Right lobe of liver (tissue), 6 donors: ENCODE measurements at regions not wholly inside any gene's neighbourhood (a gene's known extent, or its start where the extent isn't known, plus 50 kb on each side); places are given as distances from the start of the nearest gene placed in this dataset.

ENCODE experiments used
- ATAC-seq, 4 donors: fragments of 200-7000 bp; cut with Tn5 transposase; one replicate each; pipeline ENCODE4 v1.9.1; 2020; ENCODE audit warnings: mild to moderate bottlenecking in 4 of 4, moderate library complexity in 4 of 4
- DNase-seq, 3 donors: peaks; one replicate each; pipeline ENCODE4 v3.0.0-alpha.2; 2020
- H3K27ac ChIP-seq, 3 donors: fragments of 200-600 bp; one replicate each; pipeline ENCODE4 v1.8.0; 2022
- H3K27me3 ChIP-seq, 2 donors: fragments of 200-600 bp; one replicate each; pipeline ENCODE4 v1.8.0; 2022
- H3K36me3 ChIP-seq, 4 donors: fragments of 200-600 bp; sonication (generic) in 1 of 4; one replicate each; pipeline versions ENCODE4 v1.5.1 to v1.8.0; 2017 to 2022; ENCODE audit warnings: control low read depth in 1 of 4
- H3K4me1 ChIP-seq, 4 donors: fragments of 200-600 bp; sonication (generic) in 1 of 4; one replicate each; pipeline versions ENCODE4 v1.5.1 to v1.8.0; 2017 to 2022; ENCODE audit warnings: control low read depth in 1 of 4
- H3K4me3 ChIP-seq, 3 donors: fragments of 200-600 bp; one replicate each; pipeline ENCODE4 v1.8.0; 2022
- H3K9me3 ChIP-seq, 4 donors: fragments of 200-600 bp; sonication (generic) in 1 of 4; one replicate each; pipeline versions ENCODE4 v1.5.1 to v1.8.0; 2017 to 2022; ENCODE audit warnings: control low read depth in 1 of 4
- POLR2A ChIP-seq: fragments of 450-650 bp; IDR thresholded peaks from one replicate; pipeline ENCODE4 v1.6.1; 2017; ENCODE audit warnings: antibody characterized with exemption, mild to moderate bottlenecking
- WGBS: methylation state at CpG from one replicate; pipeline ENCODE4 v1.1.6; 2018; ENCODE audit warnings: low coverage, low lambda C conversion rate; ENCODE audit not compliant: insufficient coverage; ENCODE audit errors: missing lambda C conversion rate; 5-methylcytosine and 5-hydroxymethylcytosine counted together
- intact Hi-C, 2 donors: fragments of 100-400 bp; cut with DNase I; formaldehyde crosslinking; loops; one replicate each; pipeline versions ENCODE4 v1.11.2 to v1.14.1; 2022
- TF ChIP-seq, protein P1 (sequence below), 4 donors: fragments of 200-600 bp in 3 of 4; fragments of 450-650 bp in 1 of 4; IDR thresholded peaks; one replicate each; pipeline versions ENCODE4 v1.5.1 to v1.8.0; 2016 to 2022; ENCODE audit warnings: antibody characterized with exemption in 4 of 4, mild to moderate bottlenecking in 2 of 4
- donor health status: DM: no; HTN: yes; CAD: no.
- donor health status: DM: no; HTN: no; CAD: no.
- donor health status: DM: no; HTN: no; CAD: no.
- donor health status: DM: no; HTN: yes; CAD: no.
- donor health status: DM: no; HTN: yes; CAD: no.

DNA sequence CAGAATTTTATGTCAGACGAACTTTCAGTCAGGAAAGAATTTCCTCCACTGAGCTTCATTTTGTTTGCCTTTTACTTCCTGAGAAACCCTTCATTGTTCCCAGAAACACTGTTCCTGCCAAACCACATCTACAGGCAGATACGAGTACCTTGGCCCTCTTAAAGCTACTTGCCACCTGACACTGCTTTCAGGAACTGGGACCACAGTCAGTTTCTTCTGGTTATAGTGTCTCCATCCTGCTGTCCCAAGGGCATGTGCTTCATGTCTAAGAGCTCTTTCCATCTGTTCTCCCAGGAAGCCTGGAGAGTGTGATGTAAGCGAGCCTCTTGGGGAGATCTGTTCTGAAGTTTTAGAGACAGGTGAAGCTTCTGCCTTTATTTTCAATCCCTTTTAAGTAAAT lies 161.7 kb upstream of the PLEKHA5 start:
- Histone ChIP-seq H3K36me3 (no peaks in the 10 kb centered on the region), H3K9me3 (no peaks in the 10 kb centered on the region), H3K4me3 (no peak overlapping the region), H3K27ac (no peak overlapping the region), H3K27me3 (no peaks in the 10 kb centered on the region), H3K4me1 (no peaks in the 10 kb centered on the region)
- ATAC-seq (no peak), DNase-seq (no peak)
- 72% methylated on average over 3 of the region's 3 CpGs for WGBS
- TF ChIP-seq, protein P1, sequence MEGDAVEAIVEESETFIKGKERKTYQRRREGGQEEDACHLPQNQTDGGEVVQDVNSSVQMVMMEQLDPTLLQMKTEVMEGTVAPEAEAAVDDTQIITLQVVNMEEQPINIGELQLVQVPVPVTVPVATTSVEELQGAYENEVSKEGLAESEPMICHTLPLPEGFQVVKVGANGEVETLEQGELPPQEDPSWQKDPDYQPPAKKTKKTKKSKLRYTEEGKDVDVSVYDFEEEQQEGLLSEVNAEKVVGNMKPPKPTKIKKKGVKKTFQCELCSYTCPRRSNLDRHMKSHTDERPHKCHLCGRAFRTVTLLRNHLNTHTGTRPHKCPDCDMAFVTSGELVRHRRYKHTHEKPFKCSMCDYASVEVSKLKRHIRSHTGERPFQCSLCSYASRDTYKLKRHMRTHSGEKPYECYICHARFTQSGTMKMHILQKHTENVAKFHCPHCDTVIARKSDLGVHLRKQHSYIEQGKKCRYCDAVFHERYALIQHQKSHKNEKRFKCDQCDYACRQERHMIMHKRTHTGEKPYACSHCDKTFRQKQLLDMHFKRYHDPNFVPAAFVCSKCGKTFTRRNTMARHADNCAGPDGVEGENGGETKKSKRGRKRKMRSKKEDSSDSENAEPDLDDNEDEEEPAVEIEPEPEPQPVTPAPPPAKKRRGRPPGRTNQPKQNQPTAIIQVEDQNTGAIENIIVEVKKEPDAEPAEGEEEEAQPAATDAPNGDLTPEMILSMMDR (IDR thresholded peaks at IDR 0.05), result no peak
- TF ChIP-seq POLR2A, result no peak
- intact Hi-C loops, result no loop called here

DNA sequence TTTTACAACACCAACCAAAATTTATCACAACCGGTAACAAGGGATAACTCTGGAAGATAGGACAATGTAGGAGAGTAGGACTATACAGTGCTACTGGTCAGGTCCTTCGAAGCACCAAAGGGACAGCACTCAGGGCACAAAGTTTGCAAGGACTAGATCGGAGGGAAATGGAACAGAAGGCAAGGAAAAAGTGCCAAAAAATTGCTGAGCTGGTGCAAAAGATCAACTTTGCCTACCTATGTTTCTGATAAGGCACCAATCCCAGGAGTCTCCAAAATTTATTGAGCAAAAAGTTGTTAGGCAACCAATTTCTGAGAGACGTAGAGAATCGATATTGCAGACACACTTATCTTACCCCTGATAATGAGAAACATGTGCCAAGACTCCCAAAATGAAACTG lies 160.0 kb upstream of the PLEKHA5 start:
- ATAC-seq (no peak), DNase-seq (no peak)
- Histone ChIP-seq H3K4me1 (no peaks in the 10 kb centered on the region), H3K4me3 (no peak overlapping the region), H3K27ac (no peak overlapping the region), H3K9me3 (no peaks in the 10 kb centered on the region), H3K36me3 (no peaks in the 10 kb centered on the region), H3K27me3 (no peaks in the 10 kb centered on the region)
- intact Hi-C loops, result no loop called here
- WGBS, result 44% methylated on average over 5 of the region's 5 CpGs
- TF ChIP-seq, protein P1 (IDR thresholded peaks at IDR 0.05), result no peak
- no peak for TF ChIP-seq POLR2A

DNA sequence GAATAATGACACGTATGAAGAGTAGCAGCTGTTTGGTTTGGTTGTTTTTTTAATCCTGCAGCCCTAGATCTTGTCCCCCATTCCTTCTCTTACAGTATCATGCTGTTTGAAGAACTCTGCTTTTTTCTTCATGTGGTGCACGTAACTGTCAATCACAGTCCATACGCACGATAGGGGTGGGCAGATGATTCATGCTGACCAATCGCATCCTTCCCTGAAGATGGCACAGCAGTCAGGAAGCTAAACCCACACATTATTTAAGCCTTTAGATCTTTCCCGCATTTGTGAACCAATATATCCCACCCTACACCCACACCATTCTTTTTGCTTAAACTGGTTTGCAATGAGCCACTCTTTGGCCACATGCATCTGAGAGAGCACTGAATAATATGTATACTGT lies 158.9 kb upstream of the PLEKHA5 start:
- 88% methylated on average over 5 of the region's 6 CpGs for WGBS
- Histone ChIP-seq H3K4me3 (no peak overlapping the region), H3K36me3 (no peaks in the 10 kb centered on the region), H3K4me1 (no peaks in the 10 kb centered on the region), H3K27me3 (no peaks in the 10 kb centered on the region), H3K27ac (no peak overlapping the region), H3K9me3 (no peaks in the 10 kb centered on the region)
- ATAC-seq (no peak), DNase-seq (no peak)
- no peak for TF ChIP-seq POLR2A
- TF ChIP-seq, protein P1 (IDR thresholded peaks at IDR 0.05), result no peak
- intact Hi-C loops, result no loop called here

DNA sequence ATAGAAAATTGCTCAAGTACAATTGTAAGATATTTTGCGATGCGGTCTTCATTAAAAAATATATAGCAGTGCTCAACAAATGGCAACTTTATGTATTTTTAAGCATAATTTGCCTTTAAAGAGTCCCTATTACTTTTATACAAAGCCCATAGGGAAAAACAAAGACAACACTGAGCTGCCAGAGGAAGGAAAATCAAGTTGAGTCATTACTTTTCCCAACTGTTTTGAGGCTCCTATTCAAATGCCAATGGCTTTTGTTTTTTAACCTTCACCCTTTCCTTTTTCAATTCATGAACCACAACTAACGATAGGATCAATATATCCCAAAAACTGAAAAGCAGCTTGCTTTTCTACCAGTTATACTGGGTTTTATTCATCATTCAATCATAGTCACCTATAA lies 157.6 kb upstream of the PLEKHA5 start:
- Histone ChIP-seq H3K27me3 (no peaks in the 10 kb centered on the region), H3K36me3 (no peaks in the 10 kb centered on the region), H3K9me3 (no peaks in the 10 kb centered on the region), H3K27ac (no peak overlapping the region), H3K4me3 (no peak overlapping the region), H3K4me1 (no peaks in the 10 kb centered on the region)
- TF ChIP-seq POLR2A, result no peak
- TF ChIP-seq, protein P1 (IDR thresholded peaks at IDR 0.05), result no peak
- 77% methylated on average over 3 of the region's 3 CpGs for WGBS
- intact Hi-C loops, result no loop called here
- DNase-seq, result no peak
- ATAC-seq, result no peak

DNA sequence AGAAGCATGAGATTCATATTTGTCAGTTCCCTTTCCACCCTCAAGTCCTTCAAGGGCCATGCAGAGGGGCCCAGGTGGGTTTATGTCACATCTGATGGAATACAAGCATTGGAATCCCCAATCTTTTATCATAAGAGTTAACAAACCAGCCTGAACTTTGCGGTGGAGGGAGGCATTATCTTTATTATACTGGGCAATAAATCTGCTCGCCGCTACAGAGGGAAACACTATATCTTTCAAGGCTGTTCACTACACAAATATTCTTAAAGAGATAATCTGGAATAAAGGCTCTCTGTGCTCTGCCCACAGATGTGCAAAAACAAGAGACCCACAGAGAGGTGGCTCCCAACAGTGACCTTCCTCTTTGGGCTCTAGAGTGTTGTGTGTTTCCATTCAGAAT lies 153.6 kb upstream of the PLEKHA5 start:
- intact Hi-C loops, result no loop called here
- no peaks in the 10 kb centered on the region for H3K36me3 ChIP-seq
- 77% methylated on average over 3 of the region's 3 CpGs for WGBS
- no peaks in the 10 kb centered on the region for H3K9me3 ChIP-seq
- H3K4me1 ChIP-seq, result no peaks in the 10 kb centered on the region
- TF ChIP-seq POLR2A, result no peak
- TF ChIP-seq, protein P1 (IDR thresholded peaks at IDR 0.05), result no peak
- H3K4me3 ChIP-seq, result no peak overlapping the region
- no peak for ATAC-seq
- H3K27ac ChIP-seq, result no peak overlapping the region
- no peaks in the 10 kb centered on the region for H3K27me3 ChIP-seq
- DNase-seq, result no peak
